ENCODE measurements at regions not wholly inside any gene's neighbourhood (a gene's known extent, or its start where the extent isn't known, plus 50 kb on each side); places are given as distances from the start of the nearest gene placed in this dataset.

GRCh38 chr15:61756071-61756820 lies 304.0 kb downstream of the VPS13C start:
- ChIA-PET POLR2A (no interaction called here), CTCF (no interaction called here)
- ATAC-seq = no peak
- no peak for DNase-seq
- no peak overlapping the region for H3K4me3 Mint-ChIP-seq
- no peaks in the 10 kb centered on the region for H3K9me3 Mint-ChIP-seq (ENCODE audit: low read depth)
- peaks cover 9% of the 10 kb centered on the region for H3K27me3 Mint-ChIP-seq
- intact Hi-C loops (cut with DNase I, micrococcal nuclease) = no loop called here
- H3K36me3 Mint-ChIP-seq (ENCODE audit: low read depth) = no peaks in the 10 kb centered on the region
- no peaks in the 10 kb centered on the region for H3K4me1 Mint-ChIP-seq
- H3K27ac Mint-ChIP-seq = no peak overlapping the region

GRCh38 chr15:61755467-61755866 lies 304.8 kb downstream of the VPS13C start:
- no peaks in the 10 kb centered on the region for H3K9me3 Mint-ChIP-seq (ENCODE audit: low read depth)
- ATAC-seq (no peak), DNase-seq (no peak)
- POLR2A ChIA-PET = no interaction called here
- CTCF ChIA-PET = no interaction called here
- peaks cover 5% of the 10 kb centered on the region for H3K27me3 Mint-ChIP-seq
- H3K4me1 Mint-ChIP-seq = no peaks in the 10 kb centered on the region
- H3K4me3 Mint-ChIP-seq = no peak overlapping the region
- no peaks in the 10 kb centered on the region for H3K36me3 Mint-ChIP-seq (ENCODE audit: low read depth)
- no peak overlapping the region for H3K27ac Mint-ChIP-seq
- intact Hi-C loops (cut with DNase I, micrococcal nuclease) = no loop called here

DNA sequence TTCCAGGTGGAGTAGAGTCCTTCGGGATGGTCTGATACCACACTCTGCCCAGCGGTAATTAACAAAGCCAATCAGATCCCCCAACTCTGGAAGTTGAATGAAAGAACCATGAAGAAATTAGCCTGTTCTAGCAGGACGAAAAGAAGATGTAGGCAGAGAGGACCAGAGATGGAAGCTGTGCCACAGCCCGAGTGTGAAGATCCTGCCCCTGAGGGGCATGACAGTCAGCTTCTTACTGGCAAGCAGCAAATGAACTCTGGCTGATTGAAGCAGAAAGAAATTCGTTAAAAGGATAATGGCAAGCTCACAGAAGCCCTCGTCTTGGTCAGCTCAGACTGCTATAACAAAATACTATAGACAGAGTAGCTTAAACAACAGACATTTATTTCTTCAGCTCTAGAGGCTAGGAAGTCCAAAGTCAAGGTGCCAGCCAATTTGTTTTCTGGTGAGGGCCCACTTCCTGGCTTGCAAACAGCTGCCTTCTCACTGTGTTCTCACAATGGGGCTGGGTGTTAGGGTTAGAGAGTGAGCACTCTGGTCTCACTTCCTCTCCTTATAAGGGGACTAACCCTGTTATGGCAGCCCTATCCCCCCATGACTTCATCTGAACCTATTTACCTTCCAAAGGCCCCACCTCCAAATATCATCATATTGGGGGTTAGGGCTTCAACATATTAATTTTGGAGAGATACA lies 307.1 kb downstream of the VPS13C start:
- H3K4me1 Mint-ChIP-seq = no peaks in the 10 kb centered on the region

GRCh38 chr15:61752001-61752400 lies 308.2 kb downstream of the VPS13C start:
- ATAC-seq = no peak
- ChIA-PET POLR2A (no interaction called here), CTCF (no interaction called here)
- no peaks in the 10 kb centered on the region for H3K9me3 Mint-ChIP-seq (ENCODE audit: low read depth)
- no peaks in the 10 kb centered on the region for H3K36me3 Mint-ChIP-seq (ENCODE audit: low read depth)
- H3K4me1 Mint-ChIP-seq = no peaks in the 10 kb centered on the region
- intact Hi-C loops (cut with DNase I, micrococcal nuclease) = no loop called here
- peaks cover 2% of the 10 kb centered on the region for H3K27me3 Mint-ChIP-seq
- H3K4me3 Mint-ChIP-seq = no peak overlapping the region
- H3K27ac Mint-ChIP-seq = no peak overlapping the region
- no peak for DNase-seq

More for the DNA sequence above, 307.1 kb downstream of the VPS13C start:
- H3K27me3 Mint-ChIP-seq = peaks cover 2% of the 10 kb centered on the region
- no peak overlapping the region for H3K27ac Mint-ChIP-seq
- H3K36me3 Mint-ChIP-seq (ENCODE audit: low read depth) = no peaks in the 10 kb centered on the region
- no peaks in the 10 kb centered on the region for H3K9me3 Mint-ChIP-seq (ENCODE audit: low read depth)
- H3K4me3 Mint-ChIP-seq = no peak overlapping the region
- intact Hi-C loops (cut with DNase I, micrococcal nuclease) = no loop called here
- no peak for DNase-seq
- CTCF ChIA-PET = no interaction called here
- ATAC-seq = no peak
- POLR2A ChIA-PET = no interaction called here

DNA sequence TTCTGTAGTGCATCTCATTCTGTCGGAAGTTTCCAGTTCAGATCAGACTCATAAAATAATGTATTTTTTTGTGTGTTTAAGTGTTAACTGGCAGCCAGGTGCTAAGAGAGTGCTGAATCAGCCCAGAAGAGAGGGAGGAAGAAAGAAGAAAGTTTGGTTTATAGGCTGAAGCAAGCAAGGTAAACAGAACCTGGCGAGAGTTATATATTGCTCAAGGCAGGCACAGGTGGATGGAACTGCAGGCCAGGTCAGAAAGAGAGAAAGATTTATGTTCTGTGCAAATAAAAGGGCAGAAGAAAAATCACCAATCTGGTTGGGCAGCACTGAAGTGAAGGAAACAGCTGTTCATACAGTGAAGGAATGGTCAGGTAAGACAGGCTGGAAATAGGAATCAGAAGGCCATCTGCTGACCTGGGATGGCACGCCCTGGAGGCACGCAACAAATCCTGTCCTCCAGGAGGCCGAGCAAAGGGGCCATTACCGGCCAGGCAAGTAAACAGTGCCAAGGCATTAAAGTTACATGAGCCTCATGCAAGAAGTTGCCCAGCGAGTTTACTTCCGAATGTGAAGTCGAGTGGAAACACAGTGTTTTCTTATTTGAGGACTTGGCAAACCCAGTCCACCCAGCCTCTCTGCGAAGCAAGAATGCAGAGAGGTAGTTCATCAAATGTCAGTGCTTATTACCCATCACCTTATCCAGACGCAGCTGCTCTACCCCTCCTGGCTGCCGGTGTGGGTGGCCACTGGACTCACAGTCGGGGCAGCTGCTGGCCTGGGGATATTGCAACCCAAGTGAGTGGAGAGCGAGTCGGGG lies 309.8 kb downstream of the VPS13C start:
- ChIA-PET CTCF (no interaction called here), POLR2A (no interaction called here)
- Mint-ChIP-seq H3K27me3 (peaks cover under 1% of the 10 kb centered on the region), H3K36me3 (ENCODE audit: low read depth) (no peaks in the 10 kb centered on the region), H3K27ac (no peak overlapping the region), H3K4me3 (no peak overlapping the region), H3K9me3 (ENCODE audit: low read depth) (no peaks in the 10 kb centered on the region), H3K4me1 (no peaks in the 10 kb centered on the region)
- DNase-seq = no peak
- ATAC-seq = no peak
- intact Hi-C loops (cut with DNase I, micrococcal nuclease) = no loop called here

DNA sequence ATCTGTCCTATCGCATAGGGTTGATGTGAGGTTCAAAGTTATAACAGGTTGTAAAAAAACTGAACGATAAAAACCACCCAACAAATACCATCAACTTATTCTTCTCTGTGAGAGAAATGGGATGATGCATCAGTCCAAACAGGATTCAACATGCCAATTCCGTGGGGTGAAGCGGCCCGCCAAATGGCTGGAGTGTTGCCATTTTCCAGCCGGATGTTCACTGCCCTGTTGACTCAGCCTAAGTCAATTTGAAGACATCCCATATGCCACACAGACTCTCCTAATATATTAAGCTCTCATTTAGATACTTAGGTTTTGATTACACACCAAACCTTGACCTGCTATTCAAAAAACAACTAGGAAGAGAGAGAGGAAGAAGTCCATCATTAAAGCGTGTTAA lies 311.1 kb downstream of the VPS13C start:
- no peak for ATAC-seq
- POLR2A ChIA-PET = no interaction called here
- no peak overlapping the region for H3K4me3 Mint-ChIP-seq
- intact Hi-C loops (cut with DNase I, micrococcal nuclease) = no loop called here
- H3K36me3 Mint-ChIP-seq (ENCODE audit: low read depth) = no peaks in the 10 kb centered on the region
- DNase-seq = no peak
- no peak overlapping the region for H3K27ac Mint-ChIP-seq
- CTCF ChIA-PET = no interaction called here
- H3K27me3 Mint-ChIP-seq = peaks cover 8% of the 10 kb centered on the region
- H3K9me3 Mint-ChIP-seq (ENCODE audit: low read depth) = no peaks in the 10 kb centered on the region
- no peaks in the 10 kb centered on the region for H3K4me1 Mint-ChIP-seq

GRCh38 chr15:61748529-61748928 lies 311.7 kb downstream of the VPS13C start:
- ATAC-seq (no peak), DNase-seq (no peak)
- H3K27me3 Mint-ChIP-seq = peaks cover 10% of the 10 kb centered on the region
- CTCF ChIA-PET = no interaction called here
- H3K9me3 Mint-ChIP-seq (ENCODE audit: low read depth) = no peaks in the 10 kb centered on the region
- H3K36me3 Mint-ChIP-seq (ENCODE audit: low read depth) = no peaks in the 10 kb centered on the region
- no peak overlapping the region for H3K27ac Mint-ChIP-seq
- no peaks in the 10 kb centered on the region for H3K4me1 Mint-ChIP-seq
- H3K4me3 Mint-ChIP-seq = no peak overlapping the region
- POLR2A ChIA-PET = no interaction called here
- intact Hi-C loops (cut with DNase I, micrococcal nuclease) = no loop called here

- Mint-ChIP-seq H3K36me3 (ENCODE audit: low read depth) (no peaks in the 10 kb centered on the region), H3K4me1 (no peaks in the 10 kb centered on the region), H3K4me3 (no peak overlapping the region), H3K9me3 (ENCODE audit: low read depth) (no peaks in the 10 kb centered on the region), H3K27ac (no peak overlapping the region), H3K27me3 (peaks cover 11% of the 10 kb centered on the region)
- intact Hi-C loops (cut with DNase I, micrococcal nuclease) = no loop called here
- DNase-seq (no peak), ATAC-seq (no peak)
- ChIA-PET CTCF (no interaction called here), POLR2A (no interaction called here)
These were observed 313.7 kb downstream of the VPS13C start for GRCh38 chr15:61746589-61746988.

GRCh38 chr15:61743345-61743909 lies 316.8 kb downstream of the VPS13C start:
- H3K36me3 Mint-ChIP-seq (ENCODE audit: low read depth) = no peaks in the 10 kb centered on the region
- H3K9me3 Mint-ChIP-seq (ENCODE audit: low read depth) = no peaks in the 10 kb centered on the region
- H3K27ac Mint-ChIP-seq = no peak overlapping the region
- POLR2A ChIA-PET = no interaction called here
- DNase-seq (no peak), ATAC-seq (no peak)
- CTCF ChIA-PET = no interaction called here
- peaks cover 11% of the 10 kb centered on the region for H3K27me3 Mint-ChIP-seq
- intact Hi-C loops (cut with DNase I, micrococcal nuclease) = no loop called here
- H3K4me3 Mint-ChIP-seq = no peak overlapping the region
- H3K4me1 Mint-ChIP-seq = no peaks in the 10 kb centered on the region

DNA sequence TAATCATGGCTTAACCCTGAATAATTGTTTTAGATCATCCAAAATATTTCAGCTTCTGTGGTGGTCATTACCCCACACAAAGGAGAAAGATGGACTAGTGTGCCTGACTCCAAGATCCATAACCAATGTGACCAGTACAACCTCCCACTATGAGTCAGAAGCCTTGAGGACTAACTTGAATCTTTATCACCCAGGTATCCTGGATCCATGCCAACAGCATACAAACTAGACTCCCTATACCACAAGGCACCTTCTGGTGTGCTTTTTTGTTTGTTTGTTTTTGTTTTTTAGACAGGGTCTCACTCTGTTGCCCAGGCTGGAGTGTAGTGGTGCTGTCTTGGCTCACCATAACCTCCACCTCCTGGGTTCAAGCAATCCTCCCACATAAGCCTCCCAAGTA lies 317.7 kb downstream of the VPS13C start:
- Mint-ChIP-seq H3K4me3 (no peak overlapping the region), H3K9me3 (ENCODE audit: low read depth) (no peaks in the 10 kb centered on the region), H3K4me1 (no peaks in the 10 kb centered on the region), H3K36me3 (ENCODE audit: low read depth) (no peaks in the 10 kb centered on the region), H3K27me3 (peaks cover 11% of the 10 kb centered on the region), H3K27ac (no peak overlapping the region)
- DNase-seq = no peak
- CTCF ChIA-PET = no interaction called here
- intact Hi-C loops (cut with DNase I, micrococcal nuclease) = no loop called here
- ATAC-seq = no peak
- POLR2A ChIA-PET = no interaction called here

- no peaks in the 10 kb centered on the region for H3K4me1 Mint-ChIP-seq
- ATAC-seq (no peak), DNase-seq (no peak)
- no peaks in the 10 kb centered on the region for H3K27me3 Mint-ChIP-seq
- H3K4me3 Mint-ChIP-seq = no peak overlapping the region
- ChIA-PET POLR2A (interaction anchor here (0.7 kb wide), 1 partner anchor 10 kb away, joined by 6 read pairs; no protein-coding TSS in a partner anchor), CTCF (no interaction called here)
- H3K27ac Mint-ChIP-seq = no peak overlapping the region
- intact Hi-C loops (cut with DNase I, micrococcal nuclease) = no loop called here
- no peaks in the 10 kb centered on the region for H3K36me3 Mint-ChIP-seq (ENCODE audit: low read depth)
- no peaks in the 10 kb centered on the region for H3K9me3 Mint-ChIP-seq (ENCODE audit: low read depth)
These were observed 323.5 kb downstream of the VPS13C start for GRCh38 chr15:61736790-61737189.

DNA sequence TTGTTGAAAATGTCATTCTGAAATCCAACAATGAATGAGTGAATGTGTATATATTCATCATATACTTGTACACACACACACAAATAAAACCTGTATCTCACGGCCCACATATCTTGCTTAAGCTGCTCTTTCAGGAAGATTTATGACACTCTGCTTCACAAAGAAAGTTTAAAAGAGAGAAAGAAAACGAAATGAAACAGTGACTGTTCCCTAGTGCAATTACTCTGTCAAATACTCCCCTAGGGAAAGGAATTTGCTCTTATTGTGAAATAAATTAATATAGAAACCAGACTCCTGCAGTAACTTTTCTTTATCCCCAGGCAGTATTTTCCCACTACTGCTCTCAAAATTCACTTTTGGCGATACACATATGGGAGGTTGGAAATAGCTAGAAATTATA lies 329.1 kb downstream of the VPS13C start:
- Mint-ChIP-seq H3K27me3 (peaks cover 6% of the 10 kb centered on the region), H3K27ac (no peak overlapping the region), H3K36me3 (ENCODE audit: low read depth) (no peaks in the 10 kb centered on the region), H3K4me1 (no peaks in the 10 kb centered on the region), H3K4me3 (no peak overlapping the region), H3K9me3 (ENCODE audit: low read depth) (no peaks in the 10 kb centered on the region)
- DNase-seq (no peak), ATAC-seq (no peak)
- intact Hi-C loops (cut with DNase I, micrococcal nuclease) = no loop called here
- ChIA-PET POLR2A (no interaction called here), CTCF (interaction anchor here (1.2 kb wide), 1 partner anchor 10 kb away, joined by 4 read pairs; no protein-coding TSS in a partner anchor)

All from activated CD4-positive, alpha-beta T cell treated with anti-CD3 and anti-CD28 coated beads for 36 hours (primary cell).